ENCODE measurements at regions not wholly inside any gene's neighbourhood (a gene's known extent, or its start where the extent isn't known, plus 50 kb on each side); places are given as distances from the start of the nearest gene placed in this dataset.

GRCh38 chr2:449246-450067 lies 161.6 kb upstream of the ALKAL2 start:
- Mint-ChIP-seq H3K4me3 (no peak overlapping the region), H3K9me3 (no peaks in the 10 kb centered on the region), H3K27me3 (ENCODE audit: low read depth) (peaks cover 7% of the 10 kb centered on the region), H3K36me3 (ENCODE audit: low read depth) (no peaks in the 10 kb centered on the region), H3K4me1 (peaks cover 48% of the 10 kb centered on the region), H3K27ac (no peak overlapping the region)
- TF ChIP-seq, protein P1, sequence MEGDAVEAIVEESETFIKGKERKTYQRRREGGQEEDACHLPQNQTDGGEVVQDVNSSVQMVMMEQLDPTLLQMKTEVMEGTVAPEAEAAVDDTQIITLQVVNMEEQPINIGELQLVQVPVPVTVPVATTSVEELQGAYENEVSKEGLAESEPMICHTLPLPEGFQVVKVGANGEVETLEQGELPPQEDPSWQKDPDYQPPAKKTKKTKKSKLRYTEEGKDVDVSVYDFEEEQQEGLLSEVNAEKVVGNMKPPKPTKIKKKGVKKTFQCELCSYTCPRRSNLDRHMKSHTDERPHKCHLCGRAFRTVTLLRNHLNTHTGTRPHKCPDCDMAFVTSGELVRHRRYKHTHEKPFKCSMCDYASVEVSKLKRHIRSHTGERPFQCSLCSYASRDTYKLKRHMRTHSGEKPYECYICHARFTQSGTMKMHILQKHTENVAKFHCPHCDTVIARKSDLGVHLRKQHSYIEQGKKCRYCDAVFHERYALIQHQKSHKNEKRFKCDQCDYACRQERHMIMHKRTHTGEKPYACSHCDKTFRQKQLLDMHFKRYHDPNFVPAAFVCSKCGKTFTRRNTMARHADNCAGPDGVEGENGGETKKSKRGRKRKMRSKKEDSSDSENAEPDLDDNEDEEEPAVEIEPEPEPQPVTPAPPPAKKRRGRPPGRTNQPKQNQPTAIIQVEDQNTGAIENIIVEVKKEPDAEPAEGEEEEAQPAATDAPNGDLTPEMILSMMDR (IDR thresholded peaks at IDR 0.05; ENCODE audit: unreplicated experiment in 3 of 3), result no peak

DNA sequence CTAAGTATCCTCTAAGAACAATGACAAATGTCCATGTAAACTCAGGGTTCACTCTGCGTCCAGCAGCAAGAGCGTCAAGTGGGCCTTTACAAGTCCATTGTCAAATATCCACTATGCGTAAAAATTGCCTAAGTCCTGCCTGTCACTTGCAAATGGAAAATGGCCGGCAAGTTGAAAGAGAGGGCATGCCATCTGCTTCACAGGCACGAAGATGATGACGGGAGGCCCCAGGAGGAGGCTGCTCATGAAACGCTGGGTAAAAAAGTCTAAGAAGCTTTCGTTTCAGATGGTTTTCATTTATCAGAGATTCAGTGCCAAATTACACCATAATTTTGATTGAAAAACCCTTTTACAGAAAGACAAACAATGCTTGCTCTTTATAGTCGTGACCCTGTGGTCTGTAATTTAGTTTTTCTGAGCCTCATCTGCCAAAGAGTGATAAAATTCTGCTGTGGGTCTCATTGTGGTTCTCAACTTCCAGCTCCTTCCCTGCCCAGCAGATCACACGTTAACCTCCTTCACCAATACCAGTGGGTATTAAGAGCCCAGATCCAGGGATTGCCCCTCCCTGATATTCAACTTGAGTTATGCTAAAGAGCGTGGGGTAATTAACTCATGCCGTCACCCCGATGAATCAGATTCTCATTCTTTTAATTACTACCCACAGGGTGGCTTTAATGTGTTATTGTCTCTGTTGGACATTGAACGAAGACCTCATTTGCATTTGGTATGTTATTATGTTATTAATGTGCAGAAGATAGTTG lies 160.2 kb upstream of the ALKAL2 start:
- Mint-ChIP-seq H3K9me3 (no peaks in the 10 kb centered on the region), H3K27ac (no peak overlapping the region), H3K4me3 (no peak overlapping the region), H3K27me3 (ENCODE audit: low read depth) (peaks cover 7% of the 10 kb centered on the region), H3K36me3 (ENCODE audit: low read depth) (no peaks in the 10 kb centered on the region), H3K4me1 (peaks cover 41% of the 10 kb centered on the region)
- TF ChIP-seq, protein P1 (IDR thresholded peaks at IDR 0.05; ENCODE audit: unreplicated experiment in 3 of 3), result no peak

GRCh38 chr2:446963-447530 lies 159.2 kb upstream of the ALKAL2 start:
- Mint-ChIP-seq H3K9me3 (no peaks in the 10 kb centered on the region), H3K27ac (no peak overlapping the region), H3K27me3 (ENCODE audit: low read depth) (peaks cover 7% of the 10 kb centered on the region), H3K4me1 (peaks cover 41% of the 10 kb centered on the region), H3K36me3 (ENCODE audit: low read depth) (no peaks in the 10 kb centered on the region), H3K4me3 (no peak overlapping the region)
- TF ChIP-seq, protein P1 (IDR thresholded peaks at IDR 0.05; ENCODE audit: unreplicated experiment in 3 of 3), result no peak

DNA sequence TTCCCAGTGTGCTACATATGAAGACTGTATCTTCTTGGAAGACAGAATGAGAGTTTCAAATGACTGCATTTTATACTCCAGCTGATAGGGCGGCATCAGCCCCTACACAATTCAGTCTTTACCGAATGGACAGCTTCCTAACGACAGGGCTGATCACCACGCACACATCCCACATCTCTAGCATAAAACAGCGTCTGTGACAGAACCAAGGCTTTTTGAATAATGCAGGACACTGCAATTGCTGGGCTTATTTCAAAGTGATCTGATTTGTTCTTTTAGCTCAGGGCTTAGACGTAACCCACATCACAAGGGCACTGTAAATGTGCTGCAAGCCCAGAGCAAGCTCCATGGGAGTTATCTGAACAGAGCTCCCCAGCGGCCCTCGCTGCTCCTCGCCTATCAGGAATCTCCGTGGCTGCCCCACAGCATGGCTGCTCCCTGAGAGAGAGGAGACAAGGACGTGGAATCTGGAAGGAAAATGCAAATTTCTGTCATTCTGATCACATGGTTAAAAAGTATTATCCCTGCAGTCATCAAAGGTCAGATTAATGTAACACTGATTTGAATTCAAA lies 158.5 kb upstream of the ALKAL2 start:
- H3K27me3 Mint-ChIP-seq (ENCODE audit: low read depth), result peaks cover 7% of the 10 kb centered on the region
- peak overlapping the region in 1 of 3 experiments; percentile 57 for H3K27ac Mint-ChIP-seq
- no peaks in the 10 kb centered on the region for H3K36me3 Mint-ChIP-seq (ENCODE audit: low read depth)

GRCh38 chr2:445896-446295 lies 158.0 kb upstream of the ALKAL2 start:
- peaks cover 41% of the 10 kb centered on the region for H3K4me1 Mint-ChIP-seq
- H3K27me3 Mint-ChIP-seq (ENCODE audit: low read depth), result peaks cover 7% of the 10 kb centered on the region
- no peak overlapping the region for H3K4me3 Mint-ChIP-seq
- peak overlapping the region in 2 of 3 experiments; percentile 48 to 57 for H3K27ac Mint-ChIP-seq
- no peaks in the 10 kb centered on the region for H3K9me3 Mint-ChIP-seq
- TF ChIP-seq, protein P1 (IDR thresholded peaks at IDR 0.05; ENCODE audit: unreplicated experiment in 3 of 3), result no peak
- H3K36me3 Mint-ChIP-seq (ENCODE audit: low read depth), result no peaks in the 10 kb centered on the region

More for the DNA sequence above, 158.5 kb upstream of the ALKAL2 start:
- no peak overlapping the region for H3K4me3 Mint-ChIP-seq
- peaks cover 41% of the 10 kb centered on the region for H3K4me1 Mint-ChIP-seq
- TF ChIP-seq, protein P1 (IDR thresholded peaks at IDR 0.05; ENCODE audit: unreplicated experiment in 3 of 3), result no peak
- H3K9me3 Mint-ChIP-seq, result no peaks in the 10 kb centered on the region
